Skeletal muscle tissue (tissue), 3 donors: ENCODE measurements at regions not wholly inside any gene's neighbourhood (a gene's known extent, or its start where the extent isn't known, plus 50 kb on each side); places are given as distances from the start of the nearest gene placed in this dataset.

Experiments used
- H3K27ac ChIP-seq: one replicate; pipeline ENCODE4 v1.7.0; 2013; ENCODE audit warnings: mild to moderate bottlenecking, low read depth, low read length, inconsistent platforms
- H3K27me3 ChIP-seq, 3 donors: one replicate each; pipeline ENCODE4 v1.7.0; 2013; ENCODE audit warnings: low read length in 3 of 3; ENCODE audit not compliant: control insufficient read depth in 3 of 3, insufficient read depth in 3 of 3
- H3K36me3 ChIP-seq, 3 donors: one replicate each; pipeline ENCODE4 v1.7.0; 2013; ENCODE audit warnings: low read length in 3 of 3; ENCODE audit not compliant: control insufficient read depth in 3 of 3, insufficient read depth in 3 of 3
- H3K4me1 ChIP-seq, 3 donors: one replicate each; pipeline ENCODE4 v1.7.0; 2013; ENCODE audit warnings: low read length in 3 of 3, mild to moderate bottlenecking in 3 of 3; ENCODE audit not compliant: control insufficient read depth in 3 of 3, insufficient read depth in 3 of 3
- H3K4me3 ChIP-seq, 3 donors: one replicate each; pipeline ENCODE4 v1.7.0; 2013; ENCODE audit warnings: low read length in 3 of 3
- H3K9ac ChIP-seq, 3 donors: one replicate each; pipeline ENCODE4 v1.7.0; 2013; ENCODE audit warnings: low read length in 3 of 3, mild to moderate bottlenecking in 3 of 3, moderate library complexity in 2 of 3, low read depth in 1 of 3
- H3K9me3 ChIP-seq, 3 donors: one replicate each; pipeline ENCODE4 v1.7.0; 2013; ENCODE audit warnings: low read length in 3 of 3; ENCODE audit not compliant: control insufficient read depth in 3 of 3
- donor health status: Osteomylitis.

GRCh38 chr15:25543196-25543595 lies 104.4 kb upstream of the UBE3A start:
- Histone ChIP-seq H3K27me3 (no peaks in the 10 kb centered on the region), H3K36me3 (no peaks in the 10 kb centered on the region), H3K9me3 (no peaks in the 10 kb centered on the region), H3K4me1 (peaks cover 4 to 5% (median 4%) of the 10 kb centered on the region in 3 donors), H3K4me3 (no peak overlapping the region), H3K27ac (no peak overlapping the region), H3K9ac (no peak overlapping the region)

GRCh38 chr15:25541228-25541627 lies 102.4 kb upstream of the UBE3A start:
- Histone ChIP-seq H3K4me1 (peaks cover 4 to 5% (median 4%) of the 10 kb centered on the region in 3 donors), H3K9me3 (no peaks in the 10 kb centered on the region), H3K27ac (no peak overlapping the region), H3K4me3 (no peak overlapping the region), H3K9ac (no peak overlapping the region), H3K36me3 (no peaks in the 10 kb centered on the region), H3K27me3 (no peaks in the 10 kb centered on the region)

DNA sequence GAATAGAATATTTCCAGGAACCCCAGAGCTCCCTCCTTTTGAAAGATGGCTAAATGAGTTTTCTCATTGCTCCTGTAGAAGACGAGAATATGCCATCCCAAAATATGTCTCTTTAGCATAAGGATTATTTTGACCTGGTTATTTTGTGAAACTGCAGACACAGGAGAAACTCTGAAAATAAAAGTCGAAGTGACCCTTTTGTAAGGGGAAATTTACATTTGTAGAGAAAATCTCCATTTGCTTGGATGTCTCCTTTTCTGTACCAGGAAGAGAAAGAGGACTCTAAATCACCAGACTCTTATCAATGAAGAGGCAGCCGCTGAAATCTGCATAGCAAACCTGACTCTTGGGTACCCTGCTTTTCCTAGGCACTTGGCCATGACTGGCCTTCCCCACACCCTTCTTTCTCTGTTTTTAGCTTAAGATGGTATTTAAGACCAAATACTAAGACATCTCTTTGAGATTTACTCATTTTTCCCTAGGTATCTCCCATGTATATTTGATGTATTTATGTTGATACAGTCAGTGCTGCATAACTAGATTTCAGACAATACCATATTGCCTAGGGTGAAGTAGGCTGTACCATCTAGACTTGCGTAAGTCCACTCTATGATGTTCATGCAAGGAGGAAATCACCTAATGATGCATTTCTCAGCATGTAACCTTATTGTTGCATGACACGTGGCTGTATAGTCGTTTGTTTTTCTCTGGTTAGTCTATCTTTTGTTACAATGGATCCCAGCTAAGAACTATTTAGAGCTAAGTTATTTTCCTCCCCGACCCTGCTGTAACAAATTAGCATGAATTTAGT lies 98.2 kb upstream of the UBE3A start:
- Histone ChIP-seq H3K4me3 (no peak overlapping the region), H3K9me3 (no peaks in the 10 kb centered on the region), H3K4me1 (no peaks in the 10 kb centered on the region), H3K9ac (no peak overlapping the region), H3K36me3 (no peaks in the 10 kb centered on the region), H3K27me3 (no peaks in the 10 kb centered on the region), H3K27ac (no peak overlapping the region)

- H3K9ac ChIP-seq: no peak overlapping the region
- no peak overlapping the region for H3K27ac ChIP-seq
- no peaks in the 10 kb centered on the region for H3K9me3 ChIP-seq
- H3K4me1 ChIP-seq: no peaks in the 10 kb centered on the region
- H3K27me3 ChIP-seq: no peaks in the 10 kb centered on the region
- H3K4me3 ChIP-seq: no peak overlapping the region
- no peaks in the 10 kb centered on the region for H3K36me3 ChIP-seq
These were observed 97.0 kb upstream of the UBE3A start for GRCh38 chr15:25535866-25536265.

- H3K36me3 ChIP-seq: no peaks in the 10 kb centered on the region
- no peak overlapping the region for H3K27ac ChIP-seq
- H3K9me3 ChIP-seq: no peaks in the 10 kb centered on the region
- H3K27me3 ChIP-seq: no peaks in the 10 kb centered on the region
- H3K4me3 ChIP-seq: no peak overlapping the region
- no peak overlapping the region for H3K9ac ChIP-seq
- H3K4me1 ChIP-seq: no peaks in the 10 kb centered on the region
These were observed 95.5 kb upstream of the UBE3A start for GRCh38 chr15:25534293-25534692.

DNA sequence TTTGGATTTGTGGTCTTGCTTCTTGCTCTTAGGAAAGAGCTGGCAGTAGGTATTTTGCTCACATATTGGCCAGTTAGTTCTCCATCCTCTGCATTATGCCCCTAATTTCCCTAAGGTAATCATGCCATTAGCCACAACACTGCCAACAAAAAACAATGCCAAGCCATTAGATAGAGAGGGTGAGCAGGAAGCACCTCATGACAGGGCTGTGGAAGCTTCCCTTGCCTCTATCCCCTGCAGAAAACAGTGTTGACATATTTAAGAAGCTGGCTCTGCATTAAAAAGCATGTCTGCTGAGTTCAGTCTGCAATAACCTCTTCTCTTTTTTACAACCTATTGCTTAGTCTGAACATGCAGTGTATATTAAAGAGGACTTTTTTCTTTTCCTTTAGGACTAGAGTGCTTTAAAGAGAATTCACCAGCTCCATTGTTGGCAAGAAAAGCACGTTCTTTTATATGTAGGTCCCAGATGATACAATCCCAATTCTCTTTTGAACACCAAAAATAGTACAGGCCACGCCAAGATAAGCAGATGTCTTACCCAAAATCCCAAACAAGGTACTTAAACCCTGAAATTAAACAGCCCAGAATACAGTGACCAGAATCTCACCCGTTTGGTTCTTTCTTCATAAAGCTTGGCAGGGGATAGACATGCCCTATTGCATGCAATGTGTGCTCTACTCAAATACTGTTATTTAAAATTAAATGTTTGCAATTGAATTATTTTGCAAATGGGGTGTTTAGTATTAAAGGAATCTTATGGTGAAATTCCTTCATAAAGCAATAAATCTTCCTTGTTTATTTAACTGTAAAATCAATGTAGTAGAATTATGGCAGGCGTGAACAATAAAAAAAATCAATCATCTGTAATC lies 93.7 kb upstream of the UBE3A start:
- no peaks in the 10 kb centered on the region for H3K27me3 ChIP-seq
- no peak overlapping the region for H3K9ac ChIP-seq
- H3K9me3 ChIP-seq: no peaks in the 10 kb centered on the region
- H3K4me3 ChIP-seq: no peak overlapping the region
- no peaks in the 10 kb centered on the region for H3K36me3 ChIP-seq
- H3K27ac ChIP-seq: no peak overlapping the region
- no peaks in the 10 kb centered on the region for H3K4me1 ChIP-seq

GRCh38 chr15:25529774-25530173 lies 91.0 kb upstream of the UBE3A start:
- H3K36me3 ChIP-seq: no peaks in the 10 kb centered on the region
- H3K27me3 ChIP-seq: no peaks in the 10 kb centered on the region
- H3K27ac ChIP-seq: no peak overlapping the region
- no peaks in the 10 kb centered on the region for H3K9me3 ChIP-seq
- no peaks in the 10 kb centered on the region for H3K4me1 ChIP-seq
- H3K9ac ChIP-seq: no peak overlapping the region
- no peak overlapping the region for H3K4me3 ChIP-seq

- Histone ChIP-seq H3K4me3 (no peak overlapping the region), H3K4me1 (no peaks in the 10 kb centered on the region), H3K36me3 (no peaks in the 10 kb centered on the region), H3K27ac (no peak overlapping the region), H3K9me3 (no peaks in the 10 kb centered on the region), H3K9ac (no peak overlapping the region), H3K27me3 (no peaks in the 10 kb centered on the region)
These were observed 88.3 kb upstream of the UBE3A start for GRCh38 chr15:25527118-25527517.

DNA sequence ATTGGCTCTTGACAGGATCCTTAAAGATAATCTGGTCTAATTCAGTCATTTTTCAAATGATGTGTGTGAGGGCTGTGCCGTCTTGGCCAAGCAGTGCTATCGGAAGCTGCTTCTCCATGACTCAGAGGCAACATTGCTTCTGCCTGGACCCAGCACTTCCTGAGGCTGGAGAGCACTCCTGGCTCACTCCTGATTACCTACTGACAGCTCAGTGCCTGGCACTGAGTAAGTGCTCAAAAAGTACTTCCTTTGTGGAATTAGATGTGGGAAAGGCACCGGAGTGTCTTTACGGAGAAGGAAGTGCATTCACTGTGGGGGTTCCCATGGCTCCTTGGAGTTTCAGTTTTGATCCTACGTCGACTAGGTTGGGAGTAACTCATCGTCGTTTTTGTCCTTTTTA lies 86.9 kb upstream of the UBE3A start:
- Histone ChIP-seq H3K36me3 (no peaks in the 10 kb centered on the region), H3K4me3 (no peak overlapping the region), H3K27ac (no peak overlapping the region), H3K4me1 (no peaks in the 10 kb centered on the region), H3K9ac (no peak overlapping the region), H3K9me3 (no peaks in the 10 kb centered on the region), H3K27me3 (no peaks in the 10 kb centered on the region)

GRCh38 chr15:25515633-25516032 lies 76.8 kb upstream of the UBE3A start:
- no peaks in the 10 kb centered on the region for H3K4me1 ChIP-seq
- H3K36me3 ChIP-seq: no peaks in the 10 kb centered on the region
- H3K9ac ChIP-seq: no peak overlapping the region
- no peaks in the 10 kb centered on the region for H3K27me3 ChIP-seq
- no peak overlapping the region for H3K4me3 ChIP-seq
- H3K9me3 ChIP-seq: no peaks in the 10 kb centered on the region
- no peak overlapping the region for H3K27ac ChIP-seq
